Skeletal muscle cell (primary cell): ENCODE measurements at regions not wholly inside any gene's neighbourhood (a gene's known extent, or its start where the extent isn't known, plus 50 kb on each side); places are given as distances from the start of the nearest gene placed in this dataset.
A peak's percentile ranks its signal among the peaks of the same experiment; 100 is the strongest.

Source experiments
- DNase-seq: peaks from one replicate; pipeline ENCODE4 v3.0.0-alpha.2; 2010; ENCODE audit warnings: low read depth
- H3K4me3 ChIP-seq: 2 replicates; pipeline ENCODE4 v1.5.1; 2011; ENCODE audit warnings: low read depth, mild to moderate bottlenecking, control low read depth, low read length, moderate library complexity

- no peak for DNase-seq
- H3K4me3 ChIP-seq: no peak overlapping the region
Measured at GRCh38 chr6:137434640-137435039, 59.6 kb downstream of the OLIG3 start.

GRCh38 chr6:137432054-137432611, 62.1 kb downstream of the OLIG3 start:
- no peak overlapping the region for H3K4me3 ChIP-seq
- no peak for DNase-seq

GRCh38 chr6:137430954-137431353, 63.2 kb downstream of the OLIG3 start:
- no peak for DNase-seq
- H3K4me3 ChIP-seq: no peak overlapping the region

- DNase-seq: no peak
- H3K4me3 ChIP-seq: no peak overlapping the region
Measured at GRCh38 chr6:137427656-137428290, 66.4 kb downstream of the OLIG3 start.

- no peak for DNase-seq
- no peak overlapping the region for H3K4me3 ChIP-seq
Measured at GRCh38 chr6:137426007-137426689, 68.0 kb downstream of the OLIG3 start.

- H3K4me3 ChIP-seq: no peak overlapping the region
- no peak for DNase-seq
Measured at GRCh38 chr6:137424251-137424650, 69.9 kb downstream of the OLIG3 start.

GRCh38 chr6:137423451-137424168, 70.6 kb downstream of the OLIG3 start:
- DNase-seq: no peak

GRCh38 chr6:137417396-137417795, 76.8 kb downstream of the OLIG3 start:
- peak; percentile 35 for DNase-seq
- H3K4me3 ChIP-seq: no peak overlapping the region

More at GRCh38 chr6:137423451-137424168, 70.6 kb downstream of the OLIG3 start:
- H3K4me3 ChIP-seq: no peak overlapping the region

- H3K4me3 ChIP-seq: no peak overlapping the region
- peak; percentile 89 for DNase-seq
Measured at GRCh38 chr6:137416376-137417109, 77.7 kb downstream of the OLIG3 start.

GRCh38 chr6:137415834-137416190, 78.4 kb downstream of the OLIG3 start:
- no peak for DNase-seq
- H3K4me3 ChIP-seq: no peak overlapping the region

GRCh38 chr6:137415127-137415833, 78.9 kb downstream of the OLIG3 start:
- peak; percentile 28 for DNase-seq

GRCh38 chr6:137414599-137414998, 79.6 kb downstream of the OLIG3 start:
- no peak overlapping the region for H3K4me3 ChIP-seq
- no peak for DNase-seq

More at GRCh38 chr6:137415127-137415833, 78.9 kb downstream of the OLIG3 start:
- peak overlapping the region; percentile 34 for H3K4me3 ChIP-seq

GRCh38 chr6:137413482-137413881, 80.7 kb downstream of the OLIG3 start:
- no peak overlapping the region for H3K4me3 ChIP-seq
- DNase-seq: no peak

GRCh38 chr6:137412562-137412961, 81.6 kb downstream of the OLIG3 start:
- H3K4me3 ChIP-seq: no peak overlapping the region
- no peak for DNase-seq

GRCh38 chr6:137409266-137409777, 84.9 kb downstream of the OLIG3 start:
- H3K4me3 ChIP-seq: no peak overlapping the region
- no peak for DNase-seq

- no peak for DNase-seq
- H3K4me3 ChIP-seq: no peak overlapping the region
Measured at GRCh38 chr6:137407816-137408215, 86.4 kb downstream of the OLIG3 start.

GRCh38 chr6:137405806-137406205, 88.4 kb downstream of the OLIG3 start:
- no peak overlapping the region for H3K4me3 ChIP-seq
- no peak for DNase-seq

GRCh38 chr6:137403855-137404254, 90.3 kb downstream of the OLIG3 start:
- no peak for DNase-seq

GRCh38 chr6:137403443-137403842, 90.8 kb downstream of the OLIG3 start:
- DNase-seq: no peak
- H3K4me3 ChIP-seq: no peak overlapping the region

More at GRCh38 chr6:137403855-137404254, 90.3 kb downstream of the OLIG3 start:
- no peak overlapping the region for H3K4me3 ChIP-seq
